Mesendoderm (in vitro differentiated cells): ENCODE measurements at regions not wholly inside any gene's neighbourhood (a gene's known extent, or its start where the extent isn't known, plus 50 kb on each side); places are given as distances from the start of the nearest gene placed in this dataset.
A peak's percentile ranks its signal among the peaks of the same experiment; 100 is the strongest.

Experiments used
- DNase-seq: peaks from one replicate; pipeline ENCODE4 v3.0.0; 2013
- H2AK5ac ChIP-seq: 2 replicates; pipeline ENCODE4 v1.6.1; 2013; ENCODE audit warnings: low read length, inconsistent platforms
- H2BK120ac ChIP-seq: 2 replicates; pipeline ENCODE4 v1.6.1; 2013; ENCODE audit warnings: low read depth, mild to moderate bottlenecking, low read length, moderate library complexity, mixed read lengths
- H2BK15ac ChIP-seq: replicated peaks from 2 replicates; pipeline ENCODE4 v1.6.1; 2013; ENCODE audit warnings: low read depth, mild to moderate bottlenecking, moderate library complexity
- H2BK5ac ChIP-seq: 2 replicates; pipeline ENCODE4 v1.6.1; 2013; ENCODE audit warnings: low read length, inconsistent platforms
- H3K18ac ChIP-seq: 2 replicates; pipeline ENCODE4 v1.6.1; 2013; ENCODE audit warnings: mild to moderate bottlenecking, low read length, mixed read lengths
- H3K23ac ChIP-seq: one replicate; pipeline ENCODE4 v1.6.1; 2013; ENCODE audit warnings: low read length
- H3K27ac ChIP-seq: 2 replicates; pipeline ENCODE4 v1.5.1; 2013; ENCODE audit warnings: low read depth, mild to moderate bottlenecking, inconsistent platforms, low read length, moderate library complexity
- H3K27me3 ChIP-seq: 2 replicates; pipeline ENCODE4 v1.6.1; 2013; ENCODE audit warnings: low read length, control low read depth, mild to moderate bottlenecking, inconsistent platforms; ENCODE audit not compliant: insufficient read depth, poor library complexity
- H3K36me3 ChIP-seq: 2 replicates; pipeline ENCODE4 v1.6.1; 2013; ENCODE audit warnings: low read length, inconsistent platforms; ENCODE audit not compliant: control insufficient read depth, insufficient read depth
- H3K4ac ChIP-seq: one replicate; pipeline ENCODE4 v1.6.1; 2013; ENCODE audit warnings: low read depth, mild to moderate bottlenecking, low read length, moderate library complexity
- H3K4me1 ChIP-seq: 2 replicates; pipeline ENCODE4 v1.6.1; 2013; ENCODE audit warnings: low read depth, low read length, inconsistent platforms; ENCODE audit not compliant: control insufficient read depth
- H3K4me2 ChIP-seq: 2 replicates; pipeline ENCODE4 v1.6.1; 2013; ENCODE audit warnings: low read length
- H3K4me3 ChIP-seq: 2 replicates; pipeline ENCODE4 v1.5.1; 2013; ENCODE audit warnings: mild to moderate bottlenecking, low read length
- H3K56ac ChIP-seq: one replicate; pipeline ENCODE4 v1.6.1; 2013; ENCODE audit warnings: low read length
- H3K79me1 ChIP-seq: 2 replicates; pipeline ENCODE4 v1.6.1; 2013; ENCODE audit warnings: low read length, inconsistent platforms
- H3K79me2 ChIP-seq: 2 replicates; pipeline ENCODE4 v1.6.1; 2013; ENCODE audit warnings: mild to moderate bottlenecking, low read length; ENCODE audit not compliant: control insufficient read depth, insufficient read depth
- H3K9ac ChIP-seq: 2 replicates; pipeline ENCODE4 v1.6.1; 2013; ENCODE audit warnings: low read length, inconsistent platforms
- H4K5ac ChIP-seq: one replicate; pipeline ENCODE4 v1.6.1; 2013; ENCODE audit warnings: low read length
- H4K8ac ChIP-seq: one replicate; pipeline ENCODE4 v1.6.1; 2013; ENCODE audit warnings: low read depth, mild to moderate bottlenecking, control low read depth, low read length, moderate library complexity
- WGBS: extraction: QIAGEN DNeasy Blood & Tissue Kit; methylation state at CpG from one replicate; pipeline ENCODE4 v1.1.7; 2013; ENCODE audit warnings: low lambda C conversion rate, missing lambda C conversion rate; ENCODE audit not compliant: insufficient coverage; ENCODE audit errors: extremely low coverage; 5-methylcytosine and 5-hydroxymethylcytosine counted together

- no peak overlapping the region for H3K56ac ChIP-seq
- no peak overlapping the region for H2BK120ac ChIP-seq
- no peak overlapping the region for H3K4me2 ChIP-seq
- H3K4ac ChIP-seq: no peak overlapping the region
- no peak overlapping the region for H2AK5ac ChIP-seq
- H3K79me1 ChIP-seq: no peaks in the 10 kb centered on the region
- no peak for DNase-seq
- H3K79me2 ChIP-seq: no peaks in the 10 kb centered on the region
- H3K36me3 ChIP-seq: no peaks in the 10 kb centered on the region
- H3K4me3 ChIP-seq: no peak overlapping the region
- H4K8ac ChIP-seq: no peak overlapping the region
- no peak overlapping the region for H3K18ac ChIP-seq
- WGBS: no CpG with 5 or more reads among the region's 3 CpGs
- no peak overlapping the region for H2BK5ac ChIP-seq
- no peak overlapping the region for H2BK15ac ChIP-seq
- H3K27me3 ChIP-seq: no peaks in the 10 kb centered on the region
- no peaks in the 10 kb centered on the region for H3K4me1 ChIP-seq
- H3K23ac ChIP-seq: no peak overlapping the region
- no peak overlapping the region for H3K9ac ChIP-seq
- no peak overlapping the region for H4K5ac ChIP-seq
- no peak overlapping the region for H3K27ac ChIP-seq
Observed at GRCh38 chr2:122022531-122022930, 267.1 kb downstream of the TSN start.

- no peak overlapping the region for H3K4me3 ChIP-seq
- DNase-seq: no peak
- no peak overlapping the region for H2AK5ac ChIP-seq
- no peak overlapping the region for H3K4ac ChIP-seq
- H3K4me1 ChIP-seq: no peaks in the 10 kb centered on the region
- no peak overlapping the region for H2BK5ac ChIP-seq
- H3K79me1 ChIP-seq: no peaks in the 10 kb centered on the region
- WGBS: no CpG with 5 or more reads among the region's 7 CpGs
- H3K4me2 ChIP-seq: no peak overlapping the region
- H3K79me2 ChIP-seq: no peaks in the 10 kb centered on the region
- H3K27me3 ChIP-seq: no peaks in the 10 kb centered on the region
- no peak overlapping the region for H2BK120ac ChIP-seq
- no peak overlapping the region for H3K27ac ChIP-seq
- H3K56ac ChIP-seq: peak overlapping the region; percentile 49
- H3K9ac ChIP-seq: no peak overlapping the region
- H3K23ac ChIP-seq: no peak overlapping the region
- no peak overlapping the region for H4K8ac ChIP-seq
- no peak overlapping the region for H3K18ac ChIP-seq
- no peak overlapping the region for H2BK15ac ChIP-seq
- H4K5ac ChIP-seq: no peak overlapping the region
- no peaks in the 10 kb centered on the region for H3K36me3 ChIP-seq
Observed at GRCh38 chr2:122023059-122023864, 267.8 kb downstream of the TSN start.

GRCh38 chr2:122027510-122028217 lies 272.2 kb downstream of the TSN start:
- Histone ChIP-seq H2BK5ac (no peak overlapping the region), H3K18ac (no peak overlapping the region), H4K8ac (no peak overlapping the region), H3K79me1 (no peaks in the 10 kb centered on the region), H3K4me1 (peaks cover 5% of the 10 kb centered on the region), H2BK15ac (no peak overlapping the region), H3K79me2 (no peaks in the 10 kb centered on the region), H3K56ac (no peak overlapping the region), H2BK120ac (no peak overlapping the region), H3K36me3 (no peaks in the 10 kb centered on the region), H3K4me2 (no peak overlapping the region), H3K4ac (no peak overlapping the region), H3K4me3 (no peak overlapping the region), H3K27ac (no peak overlapping the region), H4K5ac (no peak overlapping the region), H3K9ac (no peak overlapping the region), H3K23ac (no peak overlapping the region), H2AK5ac (no peak overlapping the region), H3K27me3 (no peaks in the 10 kb centered on the region)
- WGBS: no CpG with 5 or more reads among the region's 9 CpGs
- DNase-seq: no peak

- Histone ChIP-seq H3K4me1 (peaks cover 5% of the 10 kb centered on the region), H3K18ac (no peak overlapping the region), H3K4me2 (no peak overlapping the region), H3K56ac (no peak overlapping the region), H3K36me3 (no peaks in the 10 kb centered on the region), H3K79me2 (no peaks in the 10 kb centered on the region), H3K79me1 (no peaks in the 10 kb centered on the region), H3K27ac (no peak overlapping the region), H3K27me3 (no peaks in the 10 kb centered on the region), H2BK15ac (no peak overlapping the region), H2BK5ac (no peak overlapping the region), H3K4ac (no peak overlapping the region), H3K4me3 (no peak overlapping the region), H3K9ac (no peak overlapping the region), H3K23ac (no peak overlapping the region), H4K5ac (no peak overlapping the region), H2BK120ac (no peak overlapping the region), H4K8ac (no peak overlapping the region), H2AK5ac (no peak overlapping the region)
- no peak for DNase-seq
- WGBS: no CpG with 5 or more reads among the region's 7 CpGs
Observed at GRCh38 chr2:122028371-122029100, 273.1 kb downstream of the TSN start.

- no peak overlapping the region for H2BK120ac ChIP-seq
- H3K27me3 ChIP-seq: no peaks in the 10 kb centered on the region
- H3K4ac ChIP-seq: no peak overlapping the region
- H4K5ac ChIP-seq: no peak overlapping the region
- H3K23ac ChIP-seq: no peak overlapping the region
- H2AK5ac ChIP-seq: no peak overlapping the region
- peaks cover 8% of the 10 kb centered on the region for H3K4me1 ChIP-seq
- no CpG with 5 or more reads among the region's 7 CpGs for WGBS
- no peak for DNase-seq
- H3K79me1 ChIP-seq: no peaks in the 10 kb centered on the region
- H2BK5ac ChIP-seq: no peak overlapping the region
- no peak overlapping the region for H2BK15ac ChIP-seq
- H3K4me3 ChIP-seq: no peak overlapping the region
- H4K8ac ChIP-seq: no peak overlapping the region
- no peaks in the 10 kb centered on the region for H3K79me2 ChIP-seq
- no peak overlapping the region for H3K4me2 ChIP-seq
- no peak overlapping the region for H3K27ac ChIP-seq
- H3K18ac ChIP-seq: no peak overlapping the region
- no peak overlapping the region for H3K9ac ChIP-seq
- H3K56ac ChIP-seq: no peak overlapping the region
- no peaks in the 10 kb centered on the region for H3K36me3 ChIP-seq
Observed at GRCh38 chr2:122029456-122029855, 274.0 kb downstream of the TSN start.
